HCT116 (cell line): ENCODE measurements at regions not wholly inside any gene's neighbourhood (a gene's known extent, or its start where the extent isn't known, plus 50 kb on each side); places are given as distances from the start of the nearest gene placed in this dataset.

Experiments used
- ATAC-seq: fragments of 200-7000 bp; cut with Tn5 transposase; 2 replicates; pipeline ENCODE4 v1.9.1; 2020; ENCODE audit warnings: mild to moderate bottlenecking, moderate library complexity
- BruUV-seq: library from RNA; stranded (reverse); fragments of 400-500 nt; replicated peaks from 2 replicates; lab custom pipeline; 2021; lab: Mats Ljungman, UMichigan
- CTCF ChIA-PET: fragments of 300-600 bp; sonication (Branson Sonifier 250); formaldehyde crosslinking; loops from one replicate; lab custom pipeline; 2021; ENCODE audit warnings: antibody characterized with exemption; lab: Charles Lee
- POLR2A ChIA-PET: fragments of 300-600, 350-600 bp; sonication (Branson Sonifier 250); formaldehyde crosslinking; loops from one replicate; lab custom pipeline; 2021; ENCODE audit warnings: antibody characterized with exemption; lab: Charles Lee
- RAD21 ChIA-PET, 2 experiments: fragments of 300-600 bp; sonication (Branson Sonifier 250); formaldehyde crosslinking; loops; one replicate each; lab custom pipeline; 2023; ENCODE audit warnings: low total read pairs in 2 of 2; ENCODE audit not compliant: uncharacterized antibody in 2 of 2, unreplicated experiment in 2 of 2, low non-redundant PET in 1 of 2; lab: Charles Lee
- DNase-seq: peaks from one replicate; pipeline ENCODE4 v3.0.0-alpha.2; 2010; ENCODE audit warnings: low read depth, low spot score
- H2AFZ ChIP-seq: fragments of 200-600 bp; shearing (Covaris generic), sonication (generic); 2 replicates; pipeline ENCODE4 v1.6.1; 2017; ENCODE audit warnings: low read depth, mixed run types, mixed read lengths, antibody characterized with exemption, low read length; ENCODE audit not compliant: poor library complexity, severe bottlenecking
- H3K27ac ChIP-seq: 2 replicates; pipeline ENCODE4 v1.5.1; 2012; ENCODE audit warnings: low read depth, low read length
- H3K27me3 ChIP-seq: fragments of 200-600 bp; sonication (generic); 2 replicates; pipeline ENCODE4 v1.6.1; 2016; ENCODE audit warnings: mixed run types, low read length, mixed read lengths; ENCODE audit not compliant: insufficient read depth
- H3K36me3 ChIP-seq, 2 experiments: fragments of 200-500 bp in 1 of 2; fragments of 200-600 bp in 1 of 2; sonication (Bioruptor generic) in 1 of 2; sonication (generic) in 1 of 2; 2 replicates each; pipeline versions ENCODE4 v1.5.1 to v1.6.1; 2014 to 2016; ENCODE audit warnings: low read length in 2 of 2, inconsistent platforms in 1 of 2, mixed read lengths in 1 of 2, mixed run types in 1 of 2; ENCODE audit not compliant: insufficient read depth in 2 of 2, control insufficient read depth in 1 of 2
- H3K4me1 ChIP-seq, 2 experiments: fragments of 200-600 bp in 1 of 2; sonication (generic) in 1 of 2; 2 replicates each; pipeline versions ENCODE4 v1.5.1 to v1.6.1; 2012 to 2017; ENCODE audit warnings: low read length in 2 of 2, inconsistent platforms in 1 of 2, mild to moderate bottlenecking in 1 of 2, mixed read lengths in 1 of 2, mixed run types in 1 of 2, moderate library complexity in 1 of 2; ENCODE audit not compliant: insufficient read depth in 2 of 2, control insufficient read depth in 1 of 2
- H3K4me2 ChIP-seq: fragments of 200-600 bp; sonication (generic); 2 replicates; pipeline ENCODE4 v1.6.1; 2017; ENCODE audit warnings: mixed run types, low read length, mixed read lengths
- H3K4me3 ChIP-seq, 2 experiments: fragments of 200-600 bp in 1 of 2; sonication (generic) in 1 of 2; replicated peaks in 1 of 2; 2 replicates each; pipeline ENCODE4 v1.5.1; 2011 to 2016; ENCODE audit warnings: low read length in 2 of 2, control low read depth in 1 of 2, low read depth in 1 of 2, mild to moderate bottlenecking in 1 of 2, mixed read lengths in 1 of 2, mixed run types in 1 of 2
- H3K79me2 ChIP-seq: fragments of 200-600 bp; sonication (generic); 2 replicates; pipeline ENCODE4 v1.6.1; 2017; ENCODE audit warnings: mild to moderate bottlenecking, mixed run types, low read length, moderate library complexity, mixed read lengths; ENCODE audit not compliant: insufficient read depth
- H3K9ac ChIP-seq: fragments of 200-600 bp; sonication (generic); 2 replicates; pipeline ENCODE4 v1.6.1; 2016; ENCODE audit warnings: low read length, mixed read lengths
- H3K9me2 ChIP-seq: fragments of 200-600 bp; sonication (generic), shearing (Covaris generic); 2 replicates; pipeline ENCODE4 v1.6.1; 2017; ENCODE audit warnings: mixed run types, mild to moderate bottlenecking, moderate library complexity; ENCODE audit not compliant: insufficient read depth
- H3K9me3 ChIP-seq, 2 experiments: fragments of 200-500 bp in 1 of 2; fragments of 200-600 bp in 1 of 2; sonication (Bioruptor generic) in 1 of 2; sonication (generic) in 1 of 2; 2 replicates each; pipeline ENCODE4 v1.6.1; 2014 to 2017; ENCODE audit warnings: low read length in 2 of 2, mixed read lengths in 2 of 2, inconsistent platforms in 1 of 2, low read depth in 1 of 2, mild to moderate bottlenecking in 1 of 2, mixed run types in 1 of 2, moderate library complexity in 1 of 2; ENCODE audit not compliant: control insufficient read depth in 1 of 2, insufficient read depth in 1 of 2
- H4K20me1 ChIP-seq: fragments of 200-600 bp; sonication (generic), shearing (Covaris generic); 2 replicates; pipeline ENCODE4 v1.6.1; 2017; ENCODE audit warnings: mixed run types, mild to moderate bottlenecking, moderate library complexity; ENCODE audit not compliant: insufficient read depth
- CBX3 ChIP-seq: IDR thresholded peaks from 2 replicates; pipeline ENCODE4 v1.6.1; 2012; ENCODE audit warnings: low read depth
- CEBPB ChIP-seq: IDR thresholded peaks from 2 replicates; pipeline ENCODE4 v1.6.1; 2012; ENCODE audit warnings: low read depth
- CTCF ChIP-seq, 3 experiments: fragments of 200-600 bp in 1 of 3; sonication (generic) in 1 of 3; IDR thresholded peaks in 2 of 3; conservative IDR thresholded peaks in 1 of 3; 2 replicates each; pipeline ENCODE4 v1.5.1; 2012 to 2017; ENCODE audit warnings: low read depth in 2 of 3, low read length in 2 of 3, antibody characterized with exemption in 1 of 3, borderline replicate concordance in 1 of 3, control low read depth in 1 of 3, mild to moderate bottlenecking in 1 of 3, mixed read lengths in 1 of 3, mixed run types in 1 of 3, moderate library complexity in 1 of 3; ENCODE audit not compliant: insufficient read depth in 1 of 3
- EGR1 ChIP-seq: IDR thresholded peaks from 2 replicates; pipeline ENCODE4 v1.6.1; 2012; ENCODE audit warnings: low read depth
- FOSL1 ChIP-seq: IDR thresholded peaks from 2 replicates; pipeline ENCODE4 v1.6.1; 2012; ENCODE audit warnings: low read depth
- JUND ChIP-seq: IDR thresholded peaks from 2 replicates; pipeline ENCODE4 v1.6.1; 2012
- POLR2A ChIP-seq: IDR thresholded peaks from 2 replicates; pipeline ENCODE4 v1.7.0; 2011; ENCODE audit warnings: borderline replicate concordance; ENCODE audit not compliant: insufficient read depth, insufficient read length; ENCODE audit errors: extremely low read depth
- POLR2AphosphoS5 ChIP-seq: IDR thresholded peaks from 2 replicates; pipeline ENCODE4 v1.6.1; 2011; ENCODE audit warnings: mild to moderate bottlenecking, low read depth, low read length, moderate library complexity
- REST ChIP-seq: IDR thresholded peaks from 2 replicates; pipeline ENCODE4 v1.6.1; 2012; ENCODE audit warnings: low read depth
- SRF ChIP-seq: IDR thresholded peaks from 2 replicates; pipeline ENCODE4 v1.6.1; 2012; ENCODE audit warnings: low read depth
- intact Hi-C: fragments of 100-400 bp; cut with micrococcal nuclease; formaldehyde crosslinking; loops from 2 replicates; pipeline ENCODE4 v1.10.0; 2022

DNA sequence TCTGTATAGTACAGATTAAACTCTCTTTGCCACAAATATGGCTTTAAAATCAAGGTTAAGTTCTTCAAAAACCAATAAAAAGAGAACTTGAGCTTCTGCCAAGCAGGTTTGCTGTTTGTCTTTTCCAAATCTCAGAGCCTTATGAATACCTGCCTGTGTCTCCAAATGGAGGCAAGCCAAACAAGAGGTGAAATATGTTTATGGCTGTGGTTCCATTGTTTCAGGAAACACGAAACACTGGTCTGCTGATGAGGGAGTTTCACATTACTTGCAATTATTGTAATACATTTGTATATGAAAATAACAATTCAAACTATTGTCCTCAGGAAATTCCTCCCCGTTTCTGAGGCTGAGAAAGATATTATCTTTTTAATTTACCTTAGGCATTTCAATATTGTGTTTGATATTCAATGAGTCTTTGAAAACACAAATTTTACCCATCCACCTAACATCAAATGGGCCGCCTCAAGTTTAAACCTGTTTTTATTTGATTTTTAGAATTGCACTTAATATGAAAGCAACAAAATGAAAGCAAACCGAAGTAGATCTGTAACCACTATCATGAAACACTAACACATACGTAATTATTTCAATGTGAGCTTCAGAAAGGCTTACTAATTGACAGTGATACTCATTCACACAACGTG is 359.3 kb downstream of the HGF start (continued):
- TF ChIP-seq EGR1 (no peak), SRF (no peak), CBX3 (no peak)

GRCh38 chr7:81408728-81409127 is 361.1 kb downstream of the HGF start:
- Histone ChIP-seq H3K36me3 (no peaks in the 10 kb centered on the region), H3K79me2 (no peaks in the 10 kb centered on the region), H3K9me2 (no peaks in the 10 kb centered on the region), H3K4me3 (no peak overlapping the region), H4K20me1 (no peaks in the 10 kb centered on the region), H3K27ac (no peak overlapping the region), H3K9ac (no peak overlapping the region), H3K4me1 (no peaks in the 10 kb centered on the region), H3K27me3 (no peaks in the 10 kb centered on the region), H2AFZ (no peak overlapping the region), H3K9me3 (no peaks in the 10 kb centered on the region), H3K4me2 (no peak overlapping the region)
- CTCF ChIA-PET = no interaction called here
- no TSS peak for BruUV-seq
- no peak for ATAC-seq
- DNase-seq = no peak
- POLR2A ChIA-PET = no interaction called here
- TF ChIP-seq CTCF (IDR thresholded peaks at IDR 0.05 in 2 of 3, conservative IDR thresholded peaks at IDR 0.05 in 1 of 3; ENCODE audit: borderline replicate concordance in 1 of 3, insufficient read depth in 1 of 3, low read depth in 2 of 3, low read length in 2 of 3) = no peak
- no peak for TF ChIP-seq CEBPB
- TF ChIP-seq FOSL1 = no peak
- intact Hi-C loops = no loop called here
- RAD21 ChIA-PET = no interaction called here

DNA sequence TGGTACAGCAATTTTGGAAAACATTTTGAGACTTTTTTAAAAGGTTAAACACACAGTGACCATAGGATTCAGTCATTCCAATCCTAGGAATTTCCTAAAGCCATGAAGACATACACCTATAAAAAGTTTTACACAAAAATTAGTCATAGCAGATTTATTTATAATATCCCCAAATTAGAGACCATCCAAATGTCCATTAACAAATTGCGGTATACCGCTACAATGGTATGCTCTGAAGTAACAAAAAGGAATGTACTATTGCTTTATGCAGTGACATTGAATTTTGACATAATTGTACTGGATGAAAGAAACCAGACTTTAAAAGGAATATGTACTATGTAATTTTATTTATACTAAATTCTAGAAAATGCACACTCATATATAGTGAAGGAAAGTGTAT is 362.8 kb downstream of the HGF start:
- ChIA-PET POLR2A (no interaction called here), RAD21 (no interaction called here)

More for the DNA sequence above, 362.8 kb downstream of the HGF start:
- no peaks in the 10 kb centered on the region for H3K9me2 ChIP-seq
- TF ChIP-seq REST (no peak), JUND (no peak), POLR2A (no peak), POLR2AphosphoS5 (no peak), CTCF (IDR thresholded peaks at IDR 0.05 in 2 of 3, conservative IDR thresholded peaks at IDR 0.05 in 1 of 3; ENCODE audit: borderline replicate concordance in 1 of 3, insufficient read depth in 1 of 3, low read depth in 2 of 3, low read length in 2 of 3) (no peak)
- TF ChIP-seq, all 23 proteins: peak for 0
- Histone ChIP-seq H3K79me2 (no peaks in the 10 kb centered on the region), H3K27me3 (no peaks in the 10 kb centered on the region), H3K4me1 (no peaks in the 10 kb centered on the region), H3K27ac (no peak overlapping the region), H3K9ac (no peak overlapping the region), H4K20me1 (no peaks in the 10 kb centered on the region), H3K36me3 (no peaks in the 10 kb centered on the region), H3K4me3 (no peak overlapping the region), H3K4me2 (no peak overlapping the region), H3K9me3 (no peaks in the 10 kb centered on the region), H2AFZ (no peak overlapping the region)
- DNase-seq = no peak
- no peak for ATAC-seq
- intact Hi-C loops = no loop called here
- BruUV-seq = no TSS peak
- CTCF ChIA-PET = no interaction called here
